Fibroblast of the aortic adventitia (primary cell): ENCODE measurements at regions not wholly inside any gene's neighbourhood (a gene's known extent, or its start where the extent isn't known, plus 50 kb on each side); places are given as distances from the start of the nearest gene placed in this dataset. TPM values are rescaled to one million over a fixed set of nuclear protein-coding genes. Genes with fewer than 3 reads are reported as not detected.

ENCODE experiments used
- DNase-seq: peaks from one replicate; pipeline ENCODE4 v3.0.0-alpha.2; 2010; ENCODE audit warnings: low read depth
- H3K4me3 ChIP-seq: 2 replicates; pipeline ENCODE4 v1.5.1; 2011; ENCODE audit warnings: low read depth, mild to moderate bottlenecking, control low read depth, low read length, moderate library complexity
- CTCF ChIP-seq: IDR thresholded peaks from 2 replicates; pipeline ENCODE4 v1.5.1; 2011; ENCODE audit warnings: mild to moderate bottlenecking, low read length, control low read depth, inconsistent platforms; ENCODE audit not compliant: insufficient read depth
- small RNA-seq: library from RNA; depleted of rRNA; stranded (forward); fragments of <200 nt; gene quantifications from one replicate; pipeline ENCODE3, GENCODE V24; 2012

- no peak for TF ChIP-seq CTCF
These were observed 58.8 kb upstream of the NUDT4 start for GRCh38 chr12:93318720-93319522.

DNA sequence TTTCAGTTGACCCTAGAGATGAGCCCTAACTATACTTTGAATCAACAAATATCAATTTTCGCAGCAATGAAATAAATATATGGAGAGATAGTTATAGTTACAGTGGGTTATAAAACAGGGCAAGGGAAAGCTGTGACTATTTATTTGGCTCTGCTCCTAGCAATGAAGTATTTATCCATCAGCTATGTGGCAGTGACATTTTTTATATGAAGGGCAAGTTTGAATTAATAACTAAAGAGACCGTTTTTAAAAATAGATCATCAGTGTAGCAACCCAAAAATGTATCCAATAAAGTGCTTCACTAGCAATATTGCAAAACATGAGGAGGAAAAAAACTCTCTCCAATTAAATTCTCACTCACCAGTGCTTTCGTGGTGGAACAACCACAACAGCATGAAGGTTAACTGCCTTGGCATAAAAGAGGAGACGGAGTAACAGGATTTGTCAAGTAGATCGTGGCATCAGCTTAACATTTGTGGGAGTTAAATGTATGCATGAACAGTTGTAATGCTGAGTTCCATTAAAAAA, 58.1 kb upstream of the NUDT4 start:
- no peak for DNase-seq
- H3K4me3 ChIP-seq: no peak overlapping the region
- TF ChIP-seq CTCF: no peak

More at GRCh38 chr12:93318720-93319522, 58.8 kb upstream of the NUDT4 start:
- DNase-seq: peak; percentile 54
- no peak overlapping the region for H3K4me3 ChIP-seq

- no peak overlapping the region for H3K4me3 ChIP-seq
- TF ChIP-seq CTCF: no peak
- DNase-seq: no peak
These were observed 54.9 kb upstream of the NUDT4 start for GRCh38 chr12:93322784-93323183.

DNA sequence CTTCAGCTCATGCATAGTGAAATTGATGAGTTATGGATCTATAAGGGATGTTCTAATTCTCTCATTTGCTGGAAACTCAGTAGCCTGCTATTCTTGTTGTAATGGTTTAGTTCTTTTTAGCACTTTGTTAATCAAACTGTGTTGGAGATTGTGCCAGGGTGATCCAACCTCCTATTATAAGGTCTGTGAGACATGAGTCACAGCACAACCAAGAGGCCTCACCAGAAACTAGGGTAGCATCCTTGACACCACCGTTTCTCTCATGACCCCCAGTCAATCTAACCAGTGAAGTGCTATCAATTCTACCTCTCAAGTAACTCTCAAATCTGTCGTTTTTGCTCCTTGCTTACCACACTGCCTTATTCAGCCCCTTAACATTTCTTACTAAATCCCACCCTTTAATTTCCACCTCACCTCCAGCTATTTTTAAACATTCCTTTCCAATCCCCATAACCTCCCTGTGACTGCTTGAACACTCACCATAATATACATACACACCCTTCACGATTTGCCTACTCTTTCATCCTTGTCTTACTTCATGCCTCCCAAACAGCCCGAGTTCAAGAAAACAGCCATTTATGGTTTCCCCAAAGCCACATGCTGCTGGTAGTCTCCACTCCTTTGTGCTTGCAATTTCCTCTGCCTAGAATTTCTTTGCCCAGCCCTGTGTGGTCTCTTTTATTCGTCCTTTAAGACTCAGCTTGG, 53.9 kb upstream of the NUDT4 start:
- no peak overlapping the region for H3K4me3 ChIP-seq
- no peak for DNase-seq
- no peak for TF ChIP-seq CTCF

DNA sequence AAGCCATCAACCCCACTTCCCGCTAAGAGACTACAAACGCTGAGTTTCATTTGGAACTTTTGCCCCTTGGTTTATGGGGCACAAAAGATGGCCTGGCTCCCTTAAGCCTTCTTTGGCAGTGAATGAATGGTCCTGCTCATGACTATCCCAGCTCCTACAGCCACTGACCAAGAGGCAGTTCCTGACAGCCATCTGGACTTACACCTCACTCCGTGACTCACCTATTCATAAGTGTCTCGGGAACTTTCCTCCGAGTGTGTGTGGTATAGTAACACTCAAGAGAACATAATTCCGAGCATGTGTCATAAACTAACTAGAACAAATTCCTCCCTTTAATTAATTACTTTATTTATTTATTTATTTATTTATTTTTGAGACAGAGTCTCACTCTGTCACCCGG, 51.9 kb upstream of the NUDT4 start:
- H3K4me3 ChIP-seq: no peak overlapping the region
- TF ChIP-seq CTCF: no peak
- DNase-seq: peak; percentile 62

Small RNA genes lying in the stretch of these regions (small RNA-seq; reads per million reads assigned to genes)
- gene RF00019 (not detected), gene RF00284 (not detected), gene RPL41P5 (not detected)
